ENCODE measurements at regions not wholly inside any gene's neighbourhood (a gene's known extent, or its start where the extent isn't known, plus 50 kb on each side); places are given as distances from the start of the nearest gene placed in this dataset.
A peak's percentile ranks its signal among the peaks of the same experiment; 100 is the strongest.

GRCh38 chr3:104819333-104819732 is 547.4 kb upstream of the ALCAM start:
- DNase-seq (no peak), FAIRE-seq (no peak)
- Histone ChIP-seq H3K27ac (ENCODE audit: low read depth in 2 of 2, low read length in 2 of 2) (no peak overlapping the region), H3K9ac (ENCODE audit: low read length in 3 of 3) (no peak overlapping the region), H3K4me1 (ENCODE audit: control insufficient read depth in 2 of 3, insufficient read depth in 2 of 3, low read depth in 1 of 3, low read length in 3 of 3) (no peaks in the 10 kb centered on the region), H3K36me3 (ENCODE audit: control insufficient read depth in 2 of 3, insufficient read depth in 3 of 3, low read length in 3 of 3) (no peaks in the 10 kb centered on the region), H3K4me3 (ENCODE audit: low read length in 3 of 3) (no peak overlapping the region), H3K9me3 (ENCODE audit: control insufficient read depth in 2 of 3, insufficient read depth in 1 of 3, low read length in 3 of 3) (no peaks in the 10 kb centered on the region), H3K27me3 (ENCODE audit: control insufficient read depth, insufficient read depth, low read length) (no peaks in the 10 kb centered on the region)
- intact Hi-C loops (cut with DNase I) = no loop called here
- TF ChIP-seq, protein P1, sequence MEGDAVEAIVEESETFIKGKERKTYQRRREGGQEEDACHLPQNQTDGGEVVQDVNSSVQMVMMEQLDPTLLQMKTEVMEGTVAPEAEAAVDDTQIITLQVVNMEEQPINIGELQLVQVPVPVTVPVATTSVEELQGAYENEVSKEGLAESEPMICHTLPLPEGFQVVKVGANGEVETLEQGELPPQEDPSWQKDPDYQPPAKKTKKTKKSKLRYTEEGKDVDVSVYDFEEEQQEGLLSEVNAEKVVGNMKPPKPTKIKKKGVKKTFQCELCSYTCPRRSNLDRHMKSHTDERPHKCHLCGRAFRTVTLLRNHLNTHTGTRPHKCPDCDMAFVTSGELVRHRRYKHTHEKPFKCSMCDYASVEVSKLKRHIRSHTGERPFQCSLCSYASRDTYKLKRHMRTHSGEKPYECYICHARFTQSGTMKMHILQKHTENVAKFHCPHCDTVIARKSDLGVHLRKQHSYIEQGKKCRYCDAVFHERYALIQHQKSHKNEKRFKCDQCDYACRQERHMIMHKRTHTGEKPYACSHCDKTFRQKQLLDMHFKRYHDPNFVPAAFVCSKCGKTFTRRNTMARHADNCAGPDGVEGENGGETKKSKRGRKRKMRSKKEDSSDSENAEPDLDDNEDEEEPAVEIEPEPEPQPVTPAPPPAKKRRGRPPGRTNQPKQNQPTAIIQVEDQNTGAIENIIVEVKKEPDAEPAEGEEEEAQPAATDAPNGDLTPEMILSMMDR (IDR thresholded peaks at IDR 0.05; ENCODE audit: borderline replicate concordance, extremely low read depth, insufficient read depth) = no peak

DNA sequence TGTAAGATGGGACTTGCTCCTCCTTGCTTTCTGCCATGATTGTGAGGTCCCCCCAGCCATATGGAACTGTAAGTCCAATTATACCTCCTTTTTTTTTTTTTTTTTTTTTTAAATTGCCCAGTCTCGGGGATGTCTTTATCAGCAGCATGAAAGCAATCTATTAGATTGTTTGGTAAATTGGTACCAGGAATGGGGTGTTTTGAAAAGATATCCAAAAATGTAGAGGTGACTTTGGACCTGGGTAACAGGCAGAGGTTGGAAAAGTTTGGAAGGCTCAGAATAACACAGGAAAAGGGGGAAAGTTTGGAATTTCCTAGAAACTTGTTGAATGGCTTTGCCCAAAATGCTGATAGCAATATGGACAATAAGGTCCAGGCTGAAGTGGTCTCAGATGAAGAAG is 545.8 kb upstream of the ALCAM start:
- no peak for FAIRE-seq
- Histone ChIP-seq H3K27me3 (ENCODE audit: control insufficient read depth, insufficient read depth, low read length) (no peaks in the 10 kb centered on the region), H3K27ac (ENCODE audit: low read depth in 2 of 2, low read length in 2 of 2) (no peak overlapping the region), H3K36me3 (ENCODE audit: control insufficient read depth in 2 of 3, insufficient read depth in 3 of 3, low read length in 3 of 3) (no peaks in the 10 kb centered on the region), H3K9me3 (ENCODE audit: control insufficient read depth in 2 of 3, insufficient read depth in 1 of 3, low read length in 3 of 3) (no peaks in the 10 kb centered on the region), H3K4me1 (ENCODE audit: control insufficient read depth in 2 of 3, insufficient read depth in 2 of 3, low read depth in 1 of 3, low read length in 3 of 3) (no peaks in the 10 kb centered on the region), H3K9ac (ENCODE audit: low read length in 3 of 3) (no peak overlapping the region), H3K4me3 (ENCODE audit: low read length in 3 of 3) (no peak overlapping the region)
- intact Hi-C loops (cut with DNase I) = no loop called here
- DNase-seq = no peak
- TF ChIP-seq, protein P1 (IDR thresholded peaks at IDR 0.05; ENCODE audit: borderline replicate concordance, extremely low read depth, insufficient read depth) = no peak

GRCh38 chr3:104825116-104825515 is 541.6 kb upstream of the ALCAM start:
- H3K9ac ChIP-seq (ENCODE audit: low read length in 3 of 3) = no peak overlapping the region
- DNase-seq (no peak), FAIRE-seq (no peak)
- H3K4me1 ChIP-seq (ENCODE audit: control insufficient read depth in 2 of 3, insufficient read depth in 2 of 3, low read depth in 1 of 3, low read length in 3 of 3) = no peaks in the 10 kb centered on the region
- no peak overlapping the region for H3K27ac ChIP-seq (ENCODE audit: low read depth in 2 of 2, low read length in 2 of 2)
- H3K4me3 ChIP-seq (ENCODE audit: low read length in 3 of 3) = no peak overlapping the region
- no peaks in the 10 kb centered on the region for H3K9me3 ChIP-seq (ENCODE audit: control insufficient read depth in 2 of 3, insufficient read depth in 1 of 3, low read length in 3 of 3)
- intact Hi-C loops (cut with DNase I) = no loop called here
- TF ChIP-seq, protein P1 (IDR thresholded peaks at IDR 0.05; ENCODE audit: borderline replicate concordance, extremely low read depth, insufficient read depth) = no peak
- H3K36me3 ChIP-seq (ENCODE audit: control insufficient read depth in 2 of 3, insufficient read depth in 3 of 3, low read length in 3 of 3) = no peaks in the 10 kb centered on the region
- H3K27me3 ChIP-seq (ENCODE audit: control insufficient read depth, insufficient read depth, low read length) = no peaks in the 10 kb centered on the region

GRCh38 chr3:104831071-104831470 is 535.6 kb upstream of the ALCAM start:
- H3K27me3 ChIP-seq (ENCODE audit: control insufficient read depth, insufficient read depth, low read length) = no peaks in the 10 kb centered on the region
- H3K9ac ChIP-seq (ENCODE audit: low read length in 3 of 3) = no peak overlapping the region
- intact Hi-C loops (cut with DNase I) = no loop called here
- no peaks in the 10 kb centered on the region for H3K9me3 ChIP-seq (ENCODE audit: control insufficient read depth in 2 of 3, insufficient read depth in 1 of 3, low read length in 3 of 3)
- no peak overlapping the region for H3K27ac ChIP-seq (ENCODE audit: low read depth in 2 of 2, low read length in 2 of 2)
- DNase-seq (peak in 1 of 5 donors; percentile 4), FAIRE-seq (no peak)
- no peaks in the 10 kb centered on the region for H3K36me3 ChIP-seq (ENCODE audit: control insufficient read depth in 2 of 3, insufficient read depth in 3 of 3, low read length in 3 of 3)
- H3K4me3 ChIP-seq (ENCODE audit: low read length in 3 of 3) = no peak overlapping the region
- TF ChIP-seq, protein P1 (IDR thresholded peaks at IDR 0.05; ENCODE audit: borderline replicate concordance, extremely low read depth, insufficient read depth) = no peak
- H3K4me1 ChIP-seq (ENCODE audit: control insufficient read depth in 2 of 3, insufficient read depth in 2 of 3, low read depth in 1 of 3, low read length in 3 of 3) = no peaks in the 10 kb centered on the region
